H9 (cell line): ENCODE measurements at regions not wholly inside any gene's neighbourhood (a gene's known extent, or its start where the extent isn't known, plus 50 kb on each side); places are given as distances from the start of the nearest gene placed in this dataset.

Experiments
- DNase-seq: peaks from one replicate; pipeline ENCODE4 v3.0.0-alpha.2; 2017
- H2AFZ ChIP-seq: one replicate; pipeline ENCODE4 v1.6.1; 2013; ENCODE audit warnings: mild to moderate bottlenecking, low read length, control low read depth, moderate library complexity
- H2AK5ac ChIP-seq: 2 replicates; pipeline ENCODE4 v1.6.1; 2013; ENCODE audit warnings: low read length, control low read depth, mixed read lengths; ENCODE audit not compliant: insufficient read length
- H2BK120ac ChIP-seq: one replicate; pipeline ENCODE4 v1.6.1; 2013; ENCODE audit warnings: low read depth, mild to moderate bottlenecking, low read length, control low read depth, inconsistent platforms; ENCODE audit not compliant: poor library complexity, severe bottlenecking
- H2BK12ac ChIP-seq: 2 replicates; pipeline ENCODE4 v1.6.1; 2013; ENCODE audit warnings: low read length, control low read depth, mixed read lengths, low read depth; ENCODE audit not compliant: insufficient read length
- H2BK15ac ChIP-seq: 2 replicates; pipeline ENCODE4 v1.6.1; 2013; ENCODE audit warnings: low read depth, low read length, control low read depth
- H2BK20ac ChIP-seq: one replicate; pipeline ENCODE4 v1.6.1; 2013; ENCODE audit warnings: low read depth, mild to moderate bottlenecking, low read length, control low read depth, inconsistent platforms; ENCODE audit not compliant: poor library complexity, severe bottlenecking
- H2BK5ac ChIP-seq: 2 replicates; pipeline ENCODE4 v1.6.1; 2013; ENCODE audit warnings: low read length, control low read depth, mixed read lengths; ENCODE audit not compliant: insufficient read length
- H3K14ac ChIP-seq: 2 replicates; pipeline ENCODE4 v1.6.1; 2013; ENCODE audit warnings: low read length, control low read depth; ENCODE audit not compliant: insufficient read depth
- H3K18ac ChIP-seq: 2 replicates; pipeline ENCODE4 v1.6.1; 2013; ENCODE audit warnings: low read depth, mild to moderate bottlenecking, mixed read lengths, low read length, control low read depth; ENCODE audit not compliant: insufficient read length
- H3K23ac ChIP-seq: 2 replicates; pipeline ENCODE4 v1.6.1; 2013; ENCODE audit warnings: low read length, control low read depth, mixed read lengths, low read depth; ENCODE audit not compliant: insufficient read length
- H3K23me2 ChIP-seq: 2 replicates; pipeline ENCODE4 v1.6.1; 2013; ENCODE audit warnings: low read depth, mild to moderate bottlenecking, mixed read lengths, low read length, control low read depth; ENCODE audit not compliant: insufficient read length, poor library complexity, severe bottlenecking
- H3K27ac ChIP-seq: 2 replicates; pipeline ENCODE4 v1.5.1; 2013; ENCODE audit warnings: low read length, control low read depth, mixed read lengths, low read depth; ENCODE audit not compliant: insufficient read length
- H3K27me3 ChIP-seq: 2 replicates; pipeline ENCODE4 v1.6.1; 2013; ENCODE audit warnings: low read length, control low read depth, inconsistent platforms; ENCODE audit not compliant: insufficient read depth
- H3K4ac ChIP-seq: 2 replicates; pipeline ENCODE4 v1.6.1; 2013; ENCODE audit warnings: low read depth, mild to moderate bottlenecking, control low read depth, inconsistent platforms, low read length, moderate library complexity
- H3K4me1 ChIP-seq: 2 replicates; pipeline ENCODE4 v1.6.1; 2013; ENCODE audit warnings: low read length, control low read depth, inconsistent platforms; ENCODE audit not compliant: insufficient read depth
- H3K4me2 ChIP-seq: 2 replicates; pipeline ENCODE4 v1.6.1; 2013; ENCODE audit warnings: low read length, control low read depth, mixed read lengths; ENCODE audit not compliant: insufficient read length, insufficient read depth
- H3K56ac ChIP-seq: 2 replicates; pipeline ENCODE4 v1.6.1; 2013; ENCODE audit warnings: low read depth, mild to moderate bottlenecking, mixed read lengths, low read length, control low read depth; ENCODE audit not compliant: insufficient read length
- H3K79me1 ChIP-seq: 2 replicates; pipeline ENCODE4 v1.6.1; 2013; ENCODE audit warnings: low read depth, mild to moderate bottlenecking, moderate library complexity, low read length, control low read depth, inconsistent platforms; ENCODE audit not compliant: insufficient read depth, poor library complexity, severe bottlenecking
- H3K79me2 ChIP-seq: 2 replicates; pipeline ENCODE4 v1.6.1; 2013; ENCODE audit warnings: low read length, control low read depth, inconsistent platforms; ENCODE audit not compliant: insufficient read depth
- H3K9ac ChIP-seq: 2 replicates; pipeline ENCODE4 v1.6.1; 2013; ENCODE audit warnings: low read length, control low read depth, mixed read lengths; ENCODE audit not compliant: insufficient read length; ENCODE audit errors: extremely low read depth
- H3K9me3 ChIP-seq: one replicate; pipeline ENCODE4 v1.6.1; 2013; ENCODE audit warnings: low read depth, low read length, inconsistent platforms; ENCODE audit not compliant: control insufficient read depth
- H3T11ph ChIP-seq: one replicate; pipeline ENCODE4 v1.6.1; 2013; ENCODE audit warnings: mild to moderate bottlenecking, low read length, control low read depth, inconsistent platforms
- H4K20me1 ChIP-seq: one replicate; pipeline ENCODE4 v1.6.1; 2013; ENCODE audit not compliant: control insufficient read depth, insufficient read length, insufficient read depth
- H4K5ac ChIP-seq: 2 replicates; pipeline ENCODE4 v1.6.1; 2013; ENCODE audit warnings: low read depth, mild to moderate bottlenecking, mixed read lengths, low read length, control low read depth; ENCODE audit not compliant: insufficient read length
- H4K8ac ChIP-seq: replicated peaks from 2 replicates; pipeline ENCODE4 v1.6.1; 2013; ENCODE audit warnings: low read length, control low read depth, mixed read lengths, low read depth; ENCODE audit not compliant: insufficient read length
- H4K91ac ChIP-seq: 2 replicates; pipeline ENCODE4 v1.6.1; 2013; ENCODE audit warnings: low read depth, mild to moderate bottlenecking, moderate library complexity, mixed read lengths, low read length, control low read depth; ENCODE audit not compliant: insufficient read length
- H3K27ac Mint-ChIP-seq, 3 experiments: 2 replicates in 2 of 3; 3 replicates in 1 of 3; pipeline ENCODE4 v1.8.0; 2020 to 2021; ENCODE audit warnings: mixed read lengths in 3 of 3, mild to moderate bottlenecking in 1 of 3, moderate library complexity in 1 of 3
- H3K27me3 Mint-ChIP-seq: 2 replicates; pipeline ENCODE4 v1.8.0; 2021; ENCODE audit warnings: low read depth, mild to moderate bottlenecking, moderate library complexity, mixed read lengths
- H3K36me3 Mint-ChIP-seq, 3 experiments: 2 replicates in 2 of 3; 3 replicates in 1 of 3; pipeline ENCODE4 v1.8.0; 2020 to 2021; ENCODE audit warnings: low read depth in 3 of 3, mixed read lengths in 3 of 3; ENCODE audit not compliant: insufficient read depth in 1 of 3
- H3K4me1 Mint-ChIP-seq, 2 experiments: 2 replicates each; pipeline ENCODE4 v1.8.0; 2020; ENCODE audit warnings: mixed read lengths in 2 of 2
- H3K4me3 Mint-ChIP-seq, 2 experiments: 2 replicates in 1 of 2; 3 replicates in 1 of 2; pipeline ENCODE4 v1.8.0; 2020 to 2021; ENCODE audit warnings: mild to moderate bottlenecking in 2 of 2, mixed read lengths in 2 of 2, moderate library complexity in 1 of 2
- H3K9me3 Mint-ChIP-seq, 2 experiments: 2 replicates in 1 of 2; 3 replicates in 1 of 2; pipeline ENCODE4 v1.8.0; 2020; ENCODE audit warnings: mild to moderate bottlenecking in 2 of 2, mixed read lengths in 2 of 2, moderate library complexity in 1 of 2
- CTCF ChIP-seq: fragments of 200-600 bp; sonication (generic); conservative IDR thresholded peaks from 3 replicates; pipeline ENCODE4 v1.8.0; 2021; ENCODE audit warnings: antibody characterized with exemption, mild to moderate bottlenecking
- WGBS: extraction: QIAGEN DNeasy Blood & Tissue Kit; methylation state at CpG from one replicate; pipeline ENCODE4 v1.1.7; 2013; ENCODE audit warnings: missing lambda C conversion rate, low lambda C conversion rate, mixed read lengths; ENCODE audit not compliant: insufficient read length; ENCODE audit errors: extremely low coverage; 5-methylcytosine and 5-hydroxymethylcytosine counted together

- H3K4me2 ChIP-seq = no peak overlapping the region
- H3K79me2 ChIP-seq = no peaks in the 10 kb centered on the region
- no peaks in the 10 kb centered on the region for H3K23me2 ChIP-seq
- no peak overlapping the region for H3K4ac ChIP-seq
- DNase-seq = peak; percentile 32
- Mint-ChIP-seq H3K27ac (peak overlapping the region in 1 of 3 experiments; percentile 15; a peak in 1 of 7 replicates), H3K4me1 (peaks cover 7 to 35% of the 10 kb centered on the region in 2 experiments), H3K4me3 (no peak overlapping the region), H3K36me3 (no peaks in the 10 kb centered on the region; a peak in 1 of 7 replicates), H3K9me3 (no peaks in the 10 kb centered on the region; a peak in 1 of 5 replicates), H3K27me3 (peaks cover 4% of the 10 kb centered on the region)
- H4K20me1 ChIP-seq = no peaks in the 10 kb centered on the region
- no peak overlapping the region for H3K23ac ChIP-seq
- H2BK15ac ChIP-seq = no peak overlapping the region
- H2BK12ac ChIP-seq = no peak overlapping the region
- H3K27ac ChIP-seq = no peak overlapping the region
- H3K9ac ChIP-seq = no peak overlapping the region
- no peak overlapping the region for H3T11ph ChIP-seq
- no peaks in the 10 kb centered on the region for H3K9me3 ChIP-seq
- no peak overlapping the region for H4K91ac ChIP-seq
- no peak overlapping the region for H3K56ac ChIP-seq
- H3K4me1 ChIP-seq = no peaks in the 10 kb centered on the region
- H3K79me1 ChIP-seq = no peaks in the 10 kb centered on the region
- no peaks in the 10 kb centered on the region for H3K27me3 ChIP-seq
- no peak overlapping the region for H4K5ac ChIP-seq
- H3K14ac ChIP-seq = no peak overlapping the region
- H3K18ac ChIP-seq = no peak overlapping the region
- no peak for TF ChIP-seq CTCF
- H4K8ac ChIP-seq = no peak overlapping the region
- WGBS = no CpG with 5 or more reads among the region's 15 CpGs
- H2AFZ ChIP-seq = no peak overlapping the region
- H2BK20ac ChIP-seq = no peak overlapping the region
- no peak overlapping the region for H2AK5ac ChIP-seq
- H2BK5ac ChIP-seq = no peak overlapping the region
- no peak overlapping the region for H2BK120ac ChIP-seq
Observed at GRCh38 chr14:101233021-101233366, 328.3 kb upstream of the DIO3 start.
